K562 (cell line): ENCODE measurements at regions not wholly inside any gene's neighbourhood (a gene's known extent, or its start where the extent isn't known, plus 50 kb on each side); places are given as distances from the start of the nearest gene placed in this dataset.

Source experiments
- ATAC-seq: fragments of 200-7000 bp; cut with Tn5 transposase; 3 replicates; pipeline ENCODE4 v1.9.1; 2020; ENCODE audit warnings: moderate library complexity
- BruUV-seq: library from RNA; stranded (reverse); fragments of 400-500 nt; replicated peaks from 2 replicates; lab custom pipeline; 2021; lab: Mats Ljungman, UMichigan
- CTCF ChIA-PET: fragments of 300-600 bp; formaldehyde crosslinking; extraction: SDS; loops from one replicate; lab custom pipeline; 2021; ENCODE audit warnings: low intra/inter-chr PET ratio; lab: Yijun Ruan, JAX
- POLR2A ChIA-PET: fragments of 300-600, 350-650 bp; sonication (Branson Sonifier 250); formaldehyde crosslinking; extraction: SDS; loops from one replicate; lab custom pipeline; 2021; ENCODE audit warnings: antibody characterized with exemption, inconsistent platforms; lab: Yijun Ruan, JAX
- DNase-seq, 4 experiments: peaks; one replicate each; pipeline versions ENCODE4 v3.0.0 to v3.0.0-alpha.2; 2011 to 2018; ENCODE audit warnings: low spot score in 3 of 4, mixed read lengths in 3 of 4; ENCODE audit errors: extremely low read depth in 1 of 4
- FAIRE-seq: peaks from 2 replicates; lab custom pipeline; 2011; peaks lifted over from hg19 to GRCh38; lab: Jason Lieb, UNC
- H2AFZ ChIP-seq: 2 replicates; pipeline ENCODE4 v1.6.0; 2011; ENCODE audit warnings: low read depth, low read length, control low read depth, inconsistent platforms
- H3K27ac ChIP-seq: fragments of 200-600 bp; 3 replicates; pipeline ENCODE4 v1.8.0; 2011; ENCODE audit warnings: low read depth, mild to moderate bottlenecking, control low read depth, inconsistent platforms, low read length, moderate library complexity, mixed read lengths; ENCODE audit errors: extremely low read depth
- H3K27me3 ChIP-seq, 2 experiments: fragments of 300-600 bp in 1 of 2; 2 replicates in 1 of 2; 3 replicates in 1 of 2; pipeline versions ENCODE4 v1.6.0 to v1.8.0; 2011; ENCODE audit warnings: inconsistent platforms in 2 of 2, low read length in 2 of 2, mild to moderate bottlenecking in 1 of 2, mixed read lengths in 1 of 2, moderate library complexity in 1 of 2; ENCODE audit not compliant: control insufficient read depth in 2 of 2, insufficient read depth in 2 of 2
- H3K36me3 ChIP-seq: fragments of 300-600 bp; 3 replicates; pipeline ENCODE4 v1.8.0; 2011; ENCODE audit warnings: mild to moderate bottlenecking, low read length, inconsistent platforms; ENCODE audit not compliant: control insufficient read depth, insufficient read depth
- H3K4me1 ChIP-seq, 2 experiments: fragments of 200-600 bp in 1 of 2; replicated peaks in 1 of 2; 2 replicates in 1 of 2; 3 replicates in 1 of 2; pipeline versions ENCODE4 v1.5.1 to v1.8.0; 2011; ENCODE audit warnings: inconsistent platforms in 2 of 2, low read length in 2 of 2, mild to moderate bottlenecking in 1 of 2, mixed read lengths in 1 of 2, moderate library complexity in 1 of 2; ENCODE audit not compliant: control insufficient read depth in 2 of 2, insufficient read depth in 2 of 2
- H3K4me2 ChIP-seq: 2 replicates; pipeline ENCODE4 v1.6.1; 2011; ENCODE audit warnings: low read length, control low read depth, inconsistent platforms, mixed read lengths; ENCODE audit not compliant: insufficient read depth
- H3K4me3 ChIP-seq: fragments of 200-600 bp; sonication (generic), shearing (Covaris generic); 2 replicates; pipeline ENCODE4 v1.5.1; 2016; ENCODE audit warnings: control low read depth, inconsistent platforms
- H3K79me2 ChIP-seq: fragments of 200-600 bp; 3 replicates; pipeline ENCODE4 v1.8.0; 2011; ENCODE audit warnings: low read length, inconsistent platforms; ENCODE audit not compliant: control insufficient read depth, insufficient read depth
- H3K9ac ChIP-seq, 2 experiments: 2 replicates each; pipeline versions ENCODE4 v1.6.0 to v1.6.1; 2011; ENCODE audit warnings: low read depth in 2 of 2, low read length in 2 of 2, control low read depth in 1 of 2, inconsistent platforms in 1 of 2, mild to moderate bottlenecking in 1 of 2, mixed read lengths in 1 of 2; ENCODE audit not compliant: insufficient read depth in 1 of 2
- H3K9me1 ChIP-seq: one replicate; pipeline ENCODE4 v1.6.0; 2011; ENCODE audit warnings: inconsistent platforms, mild to moderate bottlenecking, low read length, moderate library complexity; ENCODE audit not compliant: control insufficient read depth, insufficient read depth
- H3K9me3 ChIP-seq: replicated peaks from 2 replicates; pipeline ENCODE4 v1.5.1; 2011; ENCODE audit warnings: low read depth, low read length, inconsistent platforms; ENCODE audit not compliant: control insufficient read depth, insufficient read depth
- H4K20me1 ChIP-seq: replicated peaks from 2 replicates; pipeline ENCODE4 v1.6.1; 2011; ENCODE audit warnings: low read length, inconsistent platforms, mixed read lengths; ENCODE audit not compliant: control insufficient read depth, insufficient read depth
- BACH1 ChIP-seq: fragments of 200-800 bp; sonication (Bioruptor generic); IDR thresholded peaks from 2 replicates; pipeline ENCODE4 v1.6.1; 2016; ENCODE audit warnings: missing genetic modification characterization, missing compliant biosample characterization
- BRF1 ChIP-seq: IDR thresholded peaks from 3 replicates; pipeline ENCODE4 v1.6.1; 2011; ENCODE audit warnings: borderline replicate concordance, mild to moderate bottlenecking; ENCODE audit not compliant: insufficient read length; ENCODE audit errors: extremely low read depth
- FOS ChIP-seq: IDR thresholded peaks from 3 replicates; pipeline ENCODE4 v1.6.1; 2011; ENCODE audit not compliant: insufficient read length; ENCODE audit errors: extremely low read depth
- GTF2B ChIP-seq: IDR thresholded peaks from 2 replicates; pipeline ENCODE4 v1.6.1; 2011; ENCODE audit not compliant: insufficient read length; ENCODE audit errors: extremely low read depth
- NBN ChIP-seq: fragments of 450-650 bp; IDR thresholded peaks from 2 replicates; pipeline ENCODE4 v1.6.1; 2016; ENCODE audit warnings: low read depth, mild to moderate bottlenecking
- STAT5A ChIP-seq: IDR thresholded peaks from 2 replicates; pipeline ENCODE4 v1.6.1; 2012; ENCODE audit warnings: low read length, inconsistent platforms, borderline replicate concordance
- TAF15 ChIP-seq: fragments of 200-400 bp; formaldehyde crosslinking; IDR thresholded peaks from 2 replicates; pipeline ENCODE4 v1.6.1; 2017; ENCODE audit warnings: mild to moderate bottlenecking, low read depth, low read length, moderate library complexity
- TFAP4 ChIP-seq: sonication (generic); formaldehyde crosslinking; IDR thresholded peaks from 2 replicates; pipeline ENCODE4 v1.8.0; 2022; ENCODE audit warnings: missing genetic modification reagents, mild to moderate bottlenecking, moderate library complexity, borderline replicate concordance
- THRB ChIP-seq: fragments of 450-650 bp; formaldehyde crosslinking; conservative IDR thresholded peaks from 2 replicates; pipeline ENCODE4 v1.4.0; 2022; ENCODE audit warnings: mild to moderate bottlenecking, missing genetic modification characterization
- WGBS: fragments of 100-300 bp; shearing (Covaris generic); methylation state at CpG from one replicate; pipeline ENCODE4 v1.1.6; 2016; ENCODE audit warnings: low coverage, mixed read lengths; ENCODE audit not compliant: insufficient coverage; ENCODE audit errors: missing lambda C conversion rate; 5-methylcytosine and 5-hydroxymethylcytosine counted together
- in situ Hi-C: fragments of 300-500 bp; cut with MboI; formaldehyde crosslinking; loops from 4 replicates; pipeline ENCODE4 v1.15.0; 2018; ENCODE audit warnings: inconsistent platforms, mixed read lengths
- intact Hi-C: fragments of 100-400 bp; cut with micrococcal nuclease; formaldehyde crosslinking; loops from 2 replicates; pipeline ENCODE4 v1.14.2; 2022

GRCh38 chr12:43214166-43214565 is 337.8 kb downstream of the ADAMTS20 start:
- no peaks in the 10 kb centered on the region for H3K9me1 ChIP-seq
- no peaks in the 10 kb centered on the region for H3K9me3 ChIP-seq
- no peak overlapping the region for H3K9ac ChIP-seq
- intact Hi-C loops (no loop called here), in situ Hi-C loops (no loop called here)
- no peaks in the 10 kb centered on the region for H4K20me1 ChIP-seq
- no peaks in the 10 kb centered on the region for H3K4me1 ChIP-seq
- no TSS peak for BruUV-seq
- H3K27me3 ChIP-seq, result no peaks in the 10 kb centered on the region
- ATAC-seq (no peak), DNase-seq (no peak), FAIRE-seq (no peak)
- ChIA-PET CTCF (no interaction called here), POLR2A (no interaction called here)
- H2AFZ ChIP-seq, result no peak overlapping the region
- H3K36me3 ChIP-seq, result no peaks in the 10 kb centered on the region
- WGBS, result 11% methylated on average over 5 of the region's 5 CpGs
- H3K4me2 ChIP-seq, result no peak overlapping the region
- no peak overlapping the region for H3K27ac ChIP-seq
- H3K4me3 ChIP-seq, result no peak overlapping the region
- H3K79me2 ChIP-seq, result no peaks in the 10 kb centered on the region
- TF ChIP-seq BRF1, result no peak
- TF ChIP-seq NBN, result no peak
- no peak for TF ChIP-seq THRB (CRISPR knock-in tag)
- no peak for TF ChIP-seq TAF15
- no peak for TF ChIP-seq BACH1 (tag)
- TF ChIP-seq STAT5A, result no peak
- no peak for TF ChIP-seq GTF2B
- no peak for TF ChIP-seq FOS
- TF ChIP-seq TFAP4 (CRISPR knock-in tag), result no peak
